Loucy (cell line): ENCODE measurements at regions not wholly inside any gene's neighbourhood (a gene's known extent, or its start where the extent isn't known, plus 50 kb on each side); places are given as distances from the start of the nearest gene placed in this dataset.

Source experiments
- EZH2phosphoT487 ChIP-seq: fragments of 200-600 bp; IDR thresholded peaks from 2 replicates; pipeline ENCODE4 v1.6.1; 2018; ENCODE audit warnings: antibody characterized with exemption, mild to moderate bottlenecking, moderate library complexity, borderline replicate concordance
- TF ChIP-seq, protein P1 (sequence below): fragments of 200-600 bp; sonication (generic); conservative IDR thresholded peaks from 2 replicates; pipeline ENCODE4 v1.5.1; 2014; ENCODE audit warnings: mild to moderate bottlenecking, antibody characterized with exemption, low read length

GRCh38 chr5:165360366-165360765 is 1854.9 kb downstream of the MAT2B start:
- TF ChIP-seq, protein P1, sequence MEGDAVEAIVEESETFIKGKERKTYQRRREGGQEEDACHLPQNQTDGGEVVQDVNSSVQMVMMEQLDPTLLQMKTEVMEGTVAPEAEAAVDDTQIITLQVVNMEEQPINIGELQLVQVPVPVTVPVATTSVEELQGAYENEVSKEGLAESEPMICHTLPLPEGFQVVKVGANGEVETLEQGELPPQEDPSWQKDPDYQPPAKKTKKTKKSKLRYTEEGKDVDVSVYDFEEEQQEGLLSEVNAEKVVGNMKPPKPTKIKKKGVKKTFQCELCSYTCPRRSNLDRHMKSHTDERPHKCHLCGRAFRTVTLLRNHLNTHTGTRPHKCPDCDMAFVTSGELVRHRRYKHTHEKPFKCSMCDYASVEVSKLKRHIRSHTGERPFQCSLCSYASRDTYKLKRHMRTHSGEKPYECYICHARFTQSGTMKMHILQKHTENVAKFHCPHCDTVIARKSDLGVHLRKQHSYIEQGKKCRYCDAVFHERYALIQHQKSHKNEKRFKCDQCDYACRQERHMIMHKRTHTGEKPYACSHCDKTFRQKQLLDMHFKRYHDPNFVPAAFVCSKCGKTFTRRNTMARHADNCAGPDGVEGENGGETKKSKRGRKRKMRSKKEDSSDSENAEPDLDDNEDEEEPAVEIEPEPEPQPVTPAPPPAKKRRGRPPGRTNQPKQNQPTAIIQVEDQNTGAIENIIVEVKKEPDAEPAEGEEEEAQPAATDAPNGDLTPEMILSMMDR: no peak
- no peak for TF ChIP-seq EZH2phosphoT487
